Activated CD4-positive, CD25-positive, alpha-beta regulatory T cell treated with anti-CD3 and anti-CD28 coated beads, Interleukin-2, amount 50 U/mL, for 16 hours (primary cell): ENCODE measurements at regions not wholly inside any gene's neighbourhood (a gene's known extent, or its start where the extent isn't known, plus 50 kb on each side); places are given as distances from the start of the nearest gene placed in this dataset.

Experiments
- DNase-seq: peaks from one replicate; pipeline ENCODE4 v3.0.0-alpha.2; 2020; ENCODE audit warnings: low read depth, low spot score

GRCh38 chr6:100137759-100138158, 143.7 kb upstream of the MCHR2 start:
- no peak for DNase-seq

- no peak for DNase-seq
Measured at GRCh38 chr6:100136590-100136989, 142.6 kb upstream of the MCHR2 start.

GRCh38 chr6:100135977-100136376, 142.0 kb upstream of the MCHR2 start:
- no peak for DNase-seq

GRCh38 chr6:100134703-100135102, 140.7 kb upstream of the MCHR2 start:
- DNase-seq = no peak

GRCh38 chr6:100134297-100134696, 140.3 kb upstream of the MCHR2 start:
- DNase-seq = no peak

- DNase-seq = no peak
Measured at GRCh38 chr6:100132005-100132404, 138.0 kb upstream of the MCHR2 start.

- DNase-seq = no peak
Measured at GRCh38 chr6:100130630-100131029, 136.6 kb upstream of the MCHR2 start.

GRCh38 chr6:100126790-100127484, 132.9 kb upstream of the MCHR2 start:
- DNase-seq = no peak

GRCh38 chr6:100121854-100122609, 128.0 kb upstream of the MCHR2 start:
- no peak for DNase-seq

GRCh38 chr6:100119261-100119660, 125.2 kb upstream of the MCHR2 start:
- no peak for DNase-seq

- no peak for DNase-seq
Measured at GRCh38 chr6:100118301-100118700, 124.3 kb upstream of the MCHR2 start.

GRCh38 chr6:100117680-100118079, 123.7 kb upstream of the MCHR2 start:
- no peak for DNase-seq

- DNase-seq = no peak
Measured at GRCh38 chr6:100116411-100117194, 122.6 kb upstream of the MCHR2 start.

- no peak for DNase-seq
Measured at GRCh38 chr6:100115407-100116101, 121.5 kb upstream of the MCHR2 start.

GRCh38 chr6:100112855-100113508, 119.0 kb upstream of the MCHR2 start:
- no peak for DNase-seq

- DNase-seq = no peak
Measured at GRCh38 chr6:100105919-100106529, 112.0 kb upstream of the MCHR2 start.

- no peak for DNase-seq
Measured at GRCh38 chr6:100105138-100105537, 111.1 kb upstream of the MCHR2 start.

- DNase-seq = no peak
Measured at GRCh38 chr6:100103931-100104330, 109.9 kb upstream of the MCHR2 start.

GRCh38 chr6:100103194-100103593, 109.2 kb upstream of the MCHR2 start:
- no peak for DNase-seq

- DNase-seq = no peak
Measured at GRCh38 chr6:100101644-100102043, 107.6 kb upstream of the MCHR2 start.

GRCh38 chr6:100100776-100101175, 106.8 kb upstream of the MCHR2 start:
- no peak for DNase-seq
